ENCODE measurements at regions not wholly inside any gene's neighbourhood (a gene's known extent, or its start where the extent isn't known, plus 50 kb on each side); places are given as distances from the start of the nearest gene placed in this dataset.

DNA sequence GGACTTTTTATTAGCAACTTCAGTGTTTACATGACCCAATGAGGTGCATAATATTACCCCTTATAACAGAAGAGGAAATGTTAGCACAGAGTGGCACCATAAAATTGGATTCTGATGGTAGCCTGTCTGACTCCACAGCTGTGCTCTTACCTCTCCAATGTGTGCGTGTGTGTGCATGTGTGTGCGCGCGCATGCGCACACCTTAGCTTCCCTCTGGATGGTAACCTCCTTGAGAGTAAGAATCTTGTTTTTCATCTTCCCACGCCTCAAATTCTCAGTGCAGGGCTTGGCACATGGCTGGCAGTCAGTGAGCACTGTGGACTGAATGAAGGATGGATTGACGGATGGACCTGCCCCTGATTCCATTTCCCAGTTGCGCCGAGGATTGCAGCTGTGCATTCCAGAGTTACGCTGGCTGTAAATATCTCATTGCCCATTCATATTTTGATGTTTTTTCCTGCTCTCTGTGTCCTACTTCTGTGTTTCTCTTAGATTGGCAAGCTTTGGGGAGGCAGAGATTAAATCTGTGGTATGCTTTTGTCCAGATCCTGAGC, 99.2 kb upstream of the WASF3 start:
- Histone ChIP-seq H3K9me3 (ENCODE audit: control insufficient read depth, low read depth, low read length) (no peaks in the 10 kb centered on the region), H3K9ac (ENCODE audit: control insufficient read depth, extremely low read depth, insufficient read depth, low read length) (no peak overlapping the region), H3K27ac (ENCODE audit: control insufficient read depth, insufficient read depth, low read length) (no peak overlapping the region), H3K27me3 (ENCODE audit: control insufficient read depth, extremely low read depth, insufficient read depth, low read length) (no peaks in the 10 kb centered on the region), H2AFZ (ENCODE audit: control insufficient read depth, low read length) (no peak overlapping the region), H3K79me2 (ENCODE audit: control insufficient read depth, insufficient read depth, low read length) (no peaks in the 10 kb centered on the region), H3K36me3 (ENCODE audit: control insufficient read depth in 2 of 2, extremely low read depth in 1 of 2, insufficient read depth in 2 of 2, low read length in 2 of 2) (no peaks in the 10 kb centered on the region), H3K9me1 (ENCODE audit: control insufficient read depth, extremely low read depth, insufficient read depth, low read length) (no peaks in the 10 kb centered on the region), H3K4me2 (ENCODE audit: control insufficient read depth, extremely low read depth, insufficient read depth, low read depth, low read length) (no peak overlapping the region), H4K20me1 (ENCODE audit: control insufficient read depth, extremely low read depth, insufficient read depth, low read length) (no peaks in the 10 kb centered on the region), H3K4me1 (ENCODE audit: control insufficient read depth, extremely low read depth, insufficient read depth, low read length) (peaks cover 10% of the 10 kb centered on the region), H3K4me3 (ENCODE audit: control insufficient read depth in 2 of 3, extremely low read depth in 1 of 3, insufficient read depth in 2 of 3, low read depth in 1 of 3, low read length in 3 of 3) (no peak overlapping the region)
- TF ChIP-seq CTCF (optimal IDR thresholded peaks at IDR 0.05 in 1 of 3, IDR thresholded peaks at IDR 0.05 in 1 of 3, conservative IDR thresholded peaks at IDR 0.05 in 1 of 3; ENCODE audit: extremely low read depth in 1 of 3, insufficient read depth in 2 of 3, low read length in 3 of 3), result no peak
- no peak for TF ChIP-seq EZH2 (IDR thresholded peaks at IDR 0.05; ENCODE audit: low read length)
- dilution Hi-C loops (cut with MboI; ENCODE audit: extremely low pct_ligation_motif_present, low sequenced_read_pairs), result no loop called here
- FAIRE-seq (no peak), DNase-seq (ENCODE audit: low read depth, low spot score) (no peak)

DNA sequence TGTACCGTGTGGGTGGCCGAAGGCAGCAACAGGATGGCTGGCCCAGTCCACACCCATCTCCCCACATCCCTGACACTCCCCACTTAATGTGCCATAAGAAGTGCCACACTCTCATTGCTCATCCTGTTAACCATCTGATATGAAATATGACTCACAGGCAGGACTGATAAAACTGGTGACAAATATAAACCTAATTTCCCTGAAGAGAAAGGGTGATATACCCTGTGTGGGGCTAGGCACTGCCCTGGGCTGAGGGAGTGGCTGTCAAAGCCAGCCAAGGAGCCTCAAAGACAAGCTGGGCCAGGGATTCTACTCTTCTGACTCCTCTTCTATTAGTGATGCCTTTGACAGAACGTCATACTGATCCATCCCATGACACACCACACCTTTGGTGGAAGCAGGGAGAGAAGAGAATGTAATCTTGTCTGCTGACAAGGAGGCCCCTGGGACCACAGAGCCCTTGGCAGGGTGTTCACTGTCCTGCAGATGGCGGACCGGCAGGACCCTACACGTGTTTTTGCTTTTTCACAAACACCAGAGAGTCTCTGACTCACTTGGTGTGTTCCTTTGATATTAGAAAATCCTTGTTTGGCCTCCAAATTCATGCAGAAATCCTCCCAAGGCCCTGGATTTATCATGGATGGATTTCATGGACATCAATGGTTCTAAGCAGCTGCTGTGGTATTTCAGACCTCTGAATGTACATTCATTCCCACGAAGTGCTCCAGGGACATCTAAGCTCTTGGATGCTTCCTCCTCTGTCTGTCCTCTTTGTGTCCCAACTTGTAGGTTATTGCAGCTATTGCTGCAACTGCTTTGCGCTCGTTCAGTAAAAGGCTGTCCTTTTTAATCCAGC, 98.0 kb upstream of the WASF3 start:
- no peaks in the 10 kb centered on the region for H3K27me3 ChIP-seq (ENCODE audit: control insufficient read depth, extremely low read depth, insufficient read depth, low read length)
- no peaks in the 10 kb centered on the region for H4K20me1 ChIP-seq (ENCODE audit: control insufficient read depth, extremely low read depth, insufficient read depth, low read length)
- no peaks in the 10 kb centered on the region for H3K9me3 ChIP-seq (ENCODE audit: control insufficient read depth, low read depth, low read length)
- H3K4me1 ChIP-seq (ENCODE audit: control insufficient read depth, extremely low read depth, insufficient read depth, low read length), result peaks cover 10% of the 10 kb centered on the region
- H3K36me3 ChIP-seq (ENCODE audit: control insufficient read depth in 2 of 2, extremely low read depth in 1 of 2, insufficient read depth in 2 of 2, low read length in 2 of 2), result no peaks in the 10 kb centered on the region
- no peak overlapping the region for H2AFZ ChIP-seq (ENCODE audit: control insufficient read depth, low read length)
- H3K9me1 ChIP-seq (ENCODE audit: control insufficient read depth, extremely low read depth, insufficient read depth, low read length), result no peaks in the 10 kb centered on the region
- no peaks in the 10 kb centered on the region for H3K79me2 ChIP-seq (ENCODE audit: control insufficient read depth, insufficient read depth, low read length)
- H3K9ac ChIP-seq (ENCODE audit: control insufficient read depth, extremely low read depth, insufficient read depth, low read length), result no peak overlapping the region
- TF ChIP-seq CTCF (optimal IDR thresholded peaks at IDR 0.05 in 1 of 3, IDR thresholded peaks at IDR 0.05 in 1 of 3, conservative IDR thresholded peaks at IDR 0.05 in 1 of 3; ENCODE audit: extremely low read depth in 1 of 3, insufficient read depth in 2 of 3, low read length in 3 of 3) (no peak), EZH2 (IDR thresholded peaks at IDR 0.05; ENCODE audit: low read length) (no peak)
- H3K4me2 ChIP-seq (ENCODE audit: control insufficient read depth, extremely low read depth, insufficient read depth, low read depth, low read length), result no peak overlapping the region
- H3K27ac ChIP-seq (ENCODE audit: control insufficient read depth, insufficient read depth, low read length), result no peak overlapping the region
- no peak for FAIRE-seq
- dilution Hi-C loops (cut with MboI; ENCODE audit: extremely low pct_ligation_motif_present, low sequenced_read_pairs), result no loop called here
- H3K4me3 ChIP-seq (ENCODE audit: control insufficient read depth in 2 of 3, extremely low read depth in 1 of 3, insufficient read depth in 2 of 3, low read depth in 1 of 3, low read length in 3 of 3), result no peak overlapping the region
- peak; percentile 13 for DNase-seq (ENCODE audit: low read depth, low spot score)
